ENCODE measurements at regions not wholly inside any gene's neighbourhood (a gene's known extent, or its start where the extent isn't known, plus 50 kb on each side); places are given as distances from the start of the nearest gene placed in this dataset.

GRCh38 chr13:72639377-72639776 lies 88.1 kb downstream of the MZT1 start:
- in situ Hi-C loops (cut with MboI), result no loop called here
- intact Hi-C loops (cut with micrococcal nuclease; ENCODE audit: unreplicated experiment), result no loop called here

DNA sequence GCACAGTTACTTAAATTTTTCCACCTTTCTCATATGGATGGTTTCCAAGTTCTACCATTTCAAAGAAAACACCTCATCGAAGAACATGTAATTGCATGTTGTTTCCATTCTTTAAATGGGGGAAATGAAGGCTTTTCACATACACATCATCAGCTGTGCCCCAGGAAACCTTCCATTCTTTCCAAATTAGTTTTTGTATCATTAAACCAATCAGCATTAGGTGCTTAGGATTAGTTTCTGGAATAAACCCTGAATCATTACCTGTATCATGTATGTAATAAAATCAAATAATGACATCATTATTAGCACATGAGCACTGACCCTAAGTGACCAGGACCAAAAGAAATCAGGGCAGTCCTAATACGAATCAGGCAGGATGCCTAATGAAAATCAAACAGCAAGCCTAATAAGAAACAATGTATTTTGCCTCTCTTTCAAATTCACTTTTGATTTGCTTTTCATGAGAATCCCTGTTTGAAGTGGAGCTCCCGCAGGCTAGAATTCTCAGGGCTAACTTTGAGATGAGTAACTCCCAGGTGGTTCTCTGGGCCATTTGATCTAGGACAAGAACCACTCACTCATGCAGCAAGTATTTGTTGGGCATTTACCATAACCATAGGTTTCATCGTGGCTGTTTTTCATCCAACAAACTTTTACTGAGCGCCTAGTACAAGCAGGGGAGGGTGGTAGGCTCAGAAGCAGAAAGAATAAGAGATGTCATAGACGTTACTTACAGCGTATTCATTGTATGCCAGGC lies 89.2 kb downstream of the MZT1 start:
- no peaks in the 10 kb centered on the region for H3K9me3 ChIP-seq (replicated peaks; ENCODE audit: control insufficient read depth, insufficient read depth, low read length)
- ChIA-PET POLR2A (no interaction called here), RAD21 (ENCODE audit: unreplicated experiment) (no interaction called here), CTCF (no interaction called here), SMC1A (ENCODE audit: uncharacterized antibody, unreplicated experiment) (no interaction called here)
- H3K79me2 ChIP-seq (ENCODE audit: control insufficient read depth, insufficient read depth, low read length), result no peaks in the 10 kb centered on the region
- no peak overlapping the region for H3K9ac ChIP-seq (ENCODE audit: control insufficient read depth, insufficient read depth, low read length)
- H3K27ac ChIP-seq (ENCODE audit: control insufficient read depth, insufficient read depth), result no peak overlapping the region
- no peak for TF ChIP-seq NR2F1 (conservative IDR thresholded peaks at IDR 0.05)
- TF ChIP-seq ETV6 (conservative IDR thresholded peaks at IDR 0.05 in 1 of 2, IDR thresholded peaks at IDR 0.05 in 1 of 2; ENCODE audit: borderline replicate concordance in 1 of 2, low read depth in 1 of 2), result no peak
- no peak for TF ChIP-seq USF2 (IDR thresholded peaks at IDR 0.05; ENCODE audit: borderline replicate concordance, low read depth, low read length)
- TF ChIP-seq, protein P1, sequence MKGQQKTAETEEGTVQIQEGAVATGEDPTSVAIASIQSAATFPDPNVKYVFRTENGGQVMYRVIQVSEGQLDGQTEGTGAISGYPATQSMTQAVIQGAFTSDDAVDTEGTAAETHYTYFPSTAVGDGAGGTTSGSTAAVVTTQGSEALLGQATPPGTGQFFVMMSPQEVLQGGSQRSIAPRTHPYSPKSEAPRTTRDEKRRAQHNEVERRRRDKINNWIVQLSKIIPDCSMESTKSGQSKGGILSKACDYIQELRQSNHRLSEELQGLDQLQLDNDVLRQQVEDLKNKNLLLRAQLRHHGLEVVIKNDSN (IDR thresholded peaks at IDR 0.05; ENCODE audit: borderline replicate concordance, extremely low read length, insufficient read depth, low read depth, low read length), result no peak
- no peak for TF ChIP-seq CTCF (IDR thresholded peaks at IDR 0.05 in 2 of 3, conservative IDR thresholded peaks at IDR 0.05 in 1 of 3; ENCODE audit: control insufficient read depth in 2 of 3, extremely low read depth in 1 of 3, insufficient read depth in 1 of 3, low read depth in 3 of 3, low read length in 3 of 3)
- TF ChIP-seq RAD21 (IDR thresholded peaks at IDR 0.05; ENCODE audit: insufficient read depth, low read depth, low read length), result no peak
- intact Hi-C loops (cut with micrococcal nuclease; ENCODE audit: unreplicated experiment) (no loop called here), in situ Hi-C loops (cut with MboI) (no loop called here)
- 4% methylated on average over 7 of the region's 7 CpGs for WGBS (ENCODE audit: insufficient coverage, insufficient replicate concordance, low lambda C conversion rate, missing lambda C conversion rate)
- DNase-seq (ENCODE audit: low read depth, low spot score) (no peak), FAIRE-seq (no peak), ATAC-seq (no peak)
- H3K4me2 ChIP-seq (ENCODE audit: control insufficient read depth, insufficient read depth), result no peak overlapping the region
- H4K20me1 ChIP-seq (ENCODE audit: control insufficient read depth, insufficient read depth), result no peaks in the 10 kb centered on the region
- H3K4me1 ChIP-seq (ENCODE audit: control insufficient read depth, insufficient read depth, low read length), result no peaks in the 10 kb centered on the region
- H3K4me3 ChIP-seq, result no peak overlapping the region
- no peaks in the 10 kb centered on the region for H3K36me3 ChIP-seq (ENCODE audit: control insufficient read depth in 2 of 2, insufficient read depth in 2 of 2, low read length in 1 of 2)
- no TSS peak for BruUV-seq (replicated peaks)
- no peak overlapping the region for H2AFZ ChIP-seq (ENCODE audit: control insufficient read depth, low read depth, low read length)
- H3K27me3 ChIP-seq (replicated peaks in 1 of 2; ENCODE audit: control insufficient read depth in 2 of 2, insufficient read depth in 2 of 2, low read length in 1 of 2), result no peaks in the 10 kb centered on the region

More at GRCh38 chr13:72639377-72639776, 88.1 kb downstream of the MZT1 start:
- no TSS peak for BruUV-seq (replicated peaks)
- Histone ChIP-seq H2AFZ (ENCODE audit: control insufficient read depth, low read depth, low read length) (no peak overlapping the region), H3K36me3 (ENCODE audit: control insufficient read depth in 2 of 2, insufficient read depth in 2 of 2, low read length in 1 of 2) (no peaks in the 10 kb centered on the region), H3K4me1 (ENCODE audit: control insufficient read depth, insufficient read depth, low read length) (no peaks in the 10 kb centered on the region), H4K20me1 (ENCODE audit: control insufficient read depth, insufficient read depth) (no peaks in the 10 kb centered on the region), H3K4me3 (no peak overlapping the region), H3K79me2 (ENCODE audit: control insufficient read depth, insufficient read depth, low read length) (no peaks in the 10 kb centered on the region), H3K27me3 (replicated peaks in 1 of 2; ENCODE audit: control insufficient read depth in 2 of 2, insufficient read depth in 2 of 2, low read length in 1 of 2) (no peaks in the 10 kb centered on the region), H3K9ac (ENCODE audit: control insufficient read depth, insufficient read depth, low read length) (no peak overlapping the region), H3K4me2 (ENCODE audit: control insufficient read depth, insufficient read depth) (no peak overlapping the region), H3K9me3 (replicated peaks; ENCODE audit: control insufficient read depth, insufficient read depth, low read length) (no peaks in the 10 kb centered on the region), H3K27ac (ENCODE audit: control insufficient read depth, insufficient read depth) (no peak overlapping the region)
- ATAC-seq (no peak), DNase-seq (ENCODE audit: low read depth, low spot score) (no peak), FAIRE-seq (no peak)
- ChIA-PET POLR2A (no interaction called here), SMC1A (ENCODE audit: uncharacterized antibody, unreplicated experiment) (no interaction called here), CTCF (no interaction called here), RAD21 (ENCODE audit: unreplicated experiment) (no interaction called here)
- WGBS (ENCODE audit: insufficient coverage, insufficient replicate concordance, low lambda C conversion rate, missing lambda C conversion rate), result 50% methylated on average over 5 of the region's 5 CpGs
- no peak for TF ChIP-seq ZNF274 (IDR thresholded peaks at IDR 0.05; ENCODE audit: insufficient read depth, insufficient read length)
- no peak for TF ChIP-seq KLF5 (IDR thresholded peaks at IDR 0.05; ENCODE audit: partially characterized antibody)
- TF ChIP-seq, protein P2, sequence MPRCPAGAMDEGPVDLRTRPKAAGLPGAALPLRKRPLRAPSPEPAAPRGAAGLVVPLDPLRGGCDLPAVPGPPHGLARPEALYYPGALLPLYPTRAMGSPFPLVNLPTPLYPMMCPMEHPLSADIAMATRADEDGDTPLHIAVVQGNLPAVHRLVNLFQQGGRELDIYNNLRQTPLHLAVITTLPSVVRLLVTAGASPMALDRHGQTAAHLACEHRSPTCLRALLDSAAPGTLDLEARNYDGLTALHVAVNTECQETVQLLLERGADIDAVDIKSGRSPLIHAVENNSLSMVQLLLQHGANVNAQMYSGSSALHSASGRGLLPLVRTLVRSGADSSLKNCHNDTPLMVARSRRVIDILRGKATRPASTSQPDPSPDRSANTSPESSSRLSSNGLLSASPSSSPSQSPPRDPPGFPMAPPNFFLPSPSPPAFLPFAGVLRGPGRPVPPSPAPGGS (IDR thresholded peaks at IDR 0.05; ENCODE audit: borderline replicate concordance, insufficient read depth, low read depth, low read length, poor library complexity, severe bottlenecking), result no peak
- TF ChIP-seq EGR1 (IDR thresholded peaks at IDR 0.05; ENCODE audit: borderline replicate concordance in 1 of 2, low read depth in 2 of 2, low read length in 2 of 2), result no peak
- TF ChIP-seq PAX5 (IDR thresholded peaks at IDR 0.05; ENCODE audit: borderline replicate concordance, low read depth, low read length), result no peak
- TF ChIP-seq ETV6 (conservative IDR thresholded peaks at IDR 0.05 in 1 of 2, IDR thresholded peaks at IDR 0.05 in 1 of 2; ENCODE audit: borderline replicate concordance in 1 of 2, low read depth in 1 of 2), result no peak
- no peak for TF ChIP-seq MXI1 (IDR thresholded peaks at IDR 0.05; ENCODE audit: low read depth, low read length)
